Spleen (tissue), 11 donors: ENCODE measurements at regions not wholly inside any gene's neighbourhood (a gene's known extent, or its start where the extent isn't known, plus 50 kb on each side); places are given as distances from the start of the nearest gene placed in this dataset.

Experiments used
- DNase-seq: peaks from one replicate; pipeline ENCODE4 v3.0.0-alpha.2; 2020
- H3K27ac ChIP-seq, 8 donors: fragments of 200-600 bp; sonication (generic) in 7 of 8; 1 replicate in 4 of 8; 2 replicates in 4 of 8; pipeline versions ENCODE4 v1.5.0 to v1.8.0; 2016 to 2021; ENCODE audit warnings: inconsistent platforms in 4 of 8, mild to moderate bottlenecking in 4 of 8, moderate library complexity in 1 of 8
- H3K27me3 ChIP-seq, 7 donors: fragments of 200-600 bp; sonication (generic) in 6 of 7; replicated peaks in 1 of 7; 1 replicate in 4 of 7; 2 replicates in 3 of 7; pipeline versions ENCODE4 v1.5.0 to v1.8.0; 2016 to 2021; ENCODE audit warnings: inconsistent platforms in 3 of 7, mild to moderate bottlenecking in 1 of 7
- H3K36me3 ChIP-seq, 6 donors: fragments of 200-600 bp; sonication (generic) in 5 of 6; 1 replicate in 4 of 6; 2 replicates in 2 of 6; pipeline versions ENCODE4 v1.5.0 to v1.8.0; 2016 to 2021; ENCODE audit warnings: inconsistent platforms in 2 of 6
- H3K4me1 ChIP-seq, 6 donors: fragments of 200-600 bp; sonication (generic) in 5 of 6; 1 replicate in 3 of 6; 2 replicates in 3 of 6; pipeline versions ENCODE4 v1.5.0 to v1.8.0; 2016 to 2021; ENCODE audit warnings: inconsistent platforms in 3 of 6
- H3K4me3 ChIP-seq, 8 donors: fragments of 200-600 bp; sonication (generic) in 7 of 8; 1 replicate in 4 of 8; 2 replicates in 4 of 8; pipeline versions ENCODE4 v1.5.0 to v1.8.0; 2016 to 2021; ENCODE audit warnings: inconsistent platforms in 4 of 8, mild to moderate bottlenecking in 4 of 8, moderate library complexity in 2 of 8
- H3K9me3 ChIP-seq, 8 donors: fragments of 200-600 bp; sonication (generic) in 7 of 8; 1 replicate in 4 of 8; 2 replicates in 4 of 8; pipeline versions ENCODE4 v1.5.0 to v1.8.0; 2016 to 2021; ENCODE audit warnings: inconsistent platforms in 4 of 8
- POLR2A ChIP-seq, 3 donors: fragments of 450-650 bp; IDR thresholded peaks; one replicate each; pipeline ENCODE4 v1.5.1; 2017; ENCODE audit warnings: antibody characterized with exemption in 3 of 3, mild to moderate bottlenecking in 1 of 3
- POLR2AphosphoS5 ChIP-seq, 3 donors: sonication (generic); formaldehyde crosslinking; IDR thresholded peaks; one replicate each; pipeline ENCODE4 v1.5.1; 2017; ENCODE audit warnings: antibody characterized with exemption in 3 of 3
- WGBS, 5 donors: extraction: QIAGEN DNeasy Blood & Tissue Kit in 3 of 5; methylation state at CpG; one replicate each; pipeline versions ENCODE4 v1.1.5 to v1.1.7; 2013 to 2018; 5-methylcytosine and 5-hydroxymethylcytosine counted together
- intact Hi-C: fragments of 100-400 bp; cut with DNase I; formaldehyde crosslinking; loops from one replicate; pipeline ENCODE4 v1.15.0; 2023; ENCODE audit warnings: low total_unique reads
- TF ChIP-seq, protein P1 (sequence below), 11 experiments: fragments of 200-600 bp in 7 of 11; fragments of 450-650 bp in 4 of 11; sonication (generic) in 4 of 11; IDR thresholded peaks in 8 of 11; conservative IDR thresholded peaks in 3 of 11; 1 replicate in 7 of 11; 2 replicates in 4 of 11; pipeline versions ENCODE4 v1.4.0 to v1.8.0; 2016 to 2021; ENCODE audit warnings: antibody characterized with exemption in 11 of 11, inconsistent platforms in 4 of 11, mild to moderate bottlenecking in 1 of 11
- donor health status: healthy with polysubstance abuse.
- donor health status: DM: no; HTN: no; CAD: no; lungs with moderate emphysema.
- donor health status: DM: no; HTN: no; CAD: no.
- donor health status: Bipolar disorder and iron deficiency.
- donor health status: healthy.
- donor health status: DM: no; HTN: no; CAD: no.
- donor health status: DM: yes; HTN: yes; CAD: no.

DNA sequence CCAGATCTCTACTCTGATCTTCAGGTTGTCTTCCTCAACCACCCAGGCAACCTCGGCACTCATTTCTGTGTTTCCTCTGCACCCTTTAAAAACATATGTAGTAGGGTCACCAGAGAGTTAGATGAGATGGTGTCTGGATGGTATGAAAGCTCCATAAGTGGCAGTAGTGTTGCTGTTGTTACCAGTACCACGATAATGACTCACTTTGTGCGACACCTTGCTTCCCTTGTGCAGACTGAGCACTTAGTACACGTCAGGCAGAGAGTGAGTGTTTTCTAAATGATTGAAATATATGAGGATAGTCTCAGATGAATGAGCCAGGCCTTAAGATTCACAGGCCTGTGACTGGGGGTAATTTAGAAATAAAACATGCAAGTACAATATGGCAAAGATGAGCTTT, 188.7 kb downstream of the MAF start:
- WGBS, 5 donors: 61 to 91% (median 83%) methylated on average over 4 of the region's 4 CpGs
- H3K36me3 ChIP-seq: no peaks in the 10 kb centered on the region
- TF ChIP-seq, protein P1, sequence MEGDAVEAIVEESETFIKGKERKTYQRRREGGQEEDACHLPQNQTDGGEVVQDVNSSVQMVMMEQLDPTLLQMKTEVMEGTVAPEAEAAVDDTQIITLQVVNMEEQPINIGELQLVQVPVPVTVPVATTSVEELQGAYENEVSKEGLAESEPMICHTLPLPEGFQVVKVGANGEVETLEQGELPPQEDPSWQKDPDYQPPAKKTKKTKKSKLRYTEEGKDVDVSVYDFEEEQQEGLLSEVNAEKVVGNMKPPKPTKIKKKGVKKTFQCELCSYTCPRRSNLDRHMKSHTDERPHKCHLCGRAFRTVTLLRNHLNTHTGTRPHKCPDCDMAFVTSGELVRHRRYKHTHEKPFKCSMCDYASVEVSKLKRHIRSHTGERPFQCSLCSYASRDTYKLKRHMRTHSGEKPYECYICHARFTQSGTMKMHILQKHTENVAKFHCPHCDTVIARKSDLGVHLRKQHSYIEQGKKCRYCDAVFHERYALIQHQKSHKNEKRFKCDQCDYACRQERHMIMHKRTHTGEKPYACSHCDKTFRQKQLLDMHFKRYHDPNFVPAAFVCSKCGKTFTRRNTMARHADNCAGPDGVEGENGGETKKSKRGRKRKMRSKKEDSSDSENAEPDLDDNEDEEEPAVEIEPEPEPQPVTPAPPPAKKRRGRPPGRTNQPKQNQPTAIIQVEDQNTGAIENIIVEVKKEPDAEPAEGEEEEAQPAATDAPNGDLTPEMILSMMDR (IDR thresholded peaks at IDR 0.05 in 8 of 11, conservative IDR thresholded peaks at IDR 0.05 in 3 of 11): no peak
- TF ChIP-seq POLR2A (IDR thresholded peaks at IDR 0.05): no peak
- no peak for TF ChIP-seq POLR2AphosphoS5 (IDR thresholded peaks at IDR 0.05)
- no peak overlapping the region for H3K27ac ChIP-seq
- intact Hi-C loops: no loop called here
- peaks cover 0 to 21% (median 10%) of the 10 kb centered on the region in 6 donors for H3K4me1 ChIP-seq
- H3K9me3 ChIP-seq: no peaks in the 10 kb centered on the region
- H3K27me3 ChIP-seq: peaks cover 0 to 6% (median 0%) of the 10 kb centered on the region in 7 donors
- no peak for DNase-seq
- no peak overlapping the region for H3K4me3 ChIP-seq

- DNase-seq: no peak
- Histone ChIP-seq H3K27me3 (peaks cover 0 to 6% (median 0%) of the 10 kb centered on the region in 7 donors), H3K4me1 (peaks cover 0 to 16% (median 5%) of the 10 kb centered on the region in 6 donors), H3K27ac (no peak overlapping the region), H3K36me3 (no peaks in the 10 kb centered on the region), H3K4me3 (no peak overlapping the region), H3K9me3 (no peaks in the 10 kb centered on the region)
- intact Hi-C loops: no loop called here
- no peak for TF ChIP-seq POLR2A (IDR thresholded peaks at IDR 0.05)
- TF ChIP-seq, protein P1 (IDR thresholded peaks at IDR 0.05 in 8 of 11, conservative IDR thresholded peaks at IDR 0.05 in 3 of 11): no peak
- TF ChIP-seq POLR2AphosphoS5 (IDR thresholded peaks at IDR 0.05): no peak
These were observed 189.2 kb downstream of the MAF start for GRCh38 chr16:79411357-79411756.

DNA sequence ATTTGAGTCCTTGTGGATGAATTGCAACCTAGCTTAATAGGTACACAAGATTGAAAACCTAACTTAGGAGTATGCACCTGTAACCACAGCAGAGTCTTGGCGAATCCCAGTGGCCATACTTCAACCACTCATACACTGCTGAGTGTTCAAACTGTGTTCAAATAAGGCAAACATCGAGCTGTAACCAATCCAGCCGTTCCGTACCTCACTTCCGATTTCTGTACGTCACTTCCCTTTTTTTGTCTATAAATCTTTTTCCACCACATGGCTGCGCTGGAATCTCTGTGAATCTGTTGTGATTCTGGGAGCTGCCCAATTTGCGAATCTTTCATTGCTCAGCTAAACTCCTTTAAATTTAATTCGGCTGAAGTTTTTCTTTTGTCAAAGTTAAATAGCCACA, 190.6 kb downstream of the MAF start:
- no peak overlapping the region for H3K4me3 ChIP-seq
- DNase-seq: no peak
- H3K36me3 ChIP-seq: no peaks in the 10 kb centered on the region
- H3K9me3 ChIP-seq: peaks cover 0 to 7% (median 2%) of the 10 kb centered on the region in 8 donors
- 54 to 67% (median 58%) methylated on average over 9 of the region's 9 CpGs for WGBS, 5 donors
- peaks cover 0 to 6% (median 0%) of the 10 kb centered on the region in 6 donors for H3K4me1 ChIP-seq
- intact Hi-C loops: no loop called here
- no peak overlapping the region for H3K27ac ChIP-seq
- TF ChIP-seq, protein P1 (IDR thresholded peaks at IDR 0.05 in 8 of 11, conservative IDR thresholded peaks at IDR 0.05 in 3 of 11): no peak
- TF ChIP-seq POLR2AphosphoS5 (IDR thresholded peaks at IDR 0.05): no peak
- no peak for TF ChIP-seq POLR2A (IDR thresholded peaks at IDR 0.05)
- peaks cover 0 to 6% (median 0%) of the 10 kb centered on the region in 7 donors for H3K27me3 ChIP-seq

DNA sequence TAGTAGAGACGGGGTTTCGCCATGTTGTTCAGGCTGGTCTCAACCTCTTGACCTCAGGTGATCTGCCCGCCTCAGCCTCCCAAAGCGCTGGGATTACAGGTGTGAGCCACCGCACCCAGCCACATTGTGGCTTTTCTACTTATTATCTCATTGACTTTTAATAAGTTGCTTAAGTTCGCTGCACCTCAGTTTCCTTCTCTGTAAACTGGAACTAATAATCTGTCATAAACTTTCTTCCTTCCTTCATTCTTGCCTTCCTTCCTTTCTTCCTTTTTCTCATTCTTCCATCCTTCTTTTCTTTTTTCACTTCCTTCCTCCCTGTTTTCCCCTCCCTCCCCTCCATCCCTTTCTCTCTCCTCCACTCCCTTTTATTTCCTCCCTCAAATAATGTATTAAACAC, 192.2 kb downstream of the MAF start:
- Histone ChIP-seq H3K4me1 (peaks cover 0 to 6% (median 0%) of the 10 kb centered on the region in 6 donors), H3K4me3 (no peak overlapping the region), H3K36me3 (no peaks in the 10 kb centered on the region), H3K27ac (no peak overlapping the region), H3K9me3 (peaks cover 0 to 7% (median 2%) of the 10 kb centered on the region in 8 donors), H3K27me3 (peaks cover 0 to 6% (median 0%) of the 10 kb centered on the region in 7 donors)
- no peak for TF ChIP-seq POLR2A (IDR thresholded peaks at IDR 0.05)
- no peak for TF ChIP-seq POLR2AphosphoS5 (IDR thresholded peaks at IDR 0.05)
- TF ChIP-seq, protein P1 (IDR thresholded peaks at IDR 0.05 in 8 of 11, conservative IDR thresholded peaks at IDR 0.05 in 3 of 11): no peak
- WGBS, 5 donors: 94 to 98% (median 96%) methylated on average over 6 of the region's 6 CpGs
- intact Hi-C loops: no loop called here
- no peak for DNase-seq
